ENCODE measurements at regions not wholly inside any gene's neighbourhood (a gene's known extent, or its start where the extent isn't known, plus 50 kb on each side); places are given as distances from the start of the nearest gene placed in this dataset.

DNA sequence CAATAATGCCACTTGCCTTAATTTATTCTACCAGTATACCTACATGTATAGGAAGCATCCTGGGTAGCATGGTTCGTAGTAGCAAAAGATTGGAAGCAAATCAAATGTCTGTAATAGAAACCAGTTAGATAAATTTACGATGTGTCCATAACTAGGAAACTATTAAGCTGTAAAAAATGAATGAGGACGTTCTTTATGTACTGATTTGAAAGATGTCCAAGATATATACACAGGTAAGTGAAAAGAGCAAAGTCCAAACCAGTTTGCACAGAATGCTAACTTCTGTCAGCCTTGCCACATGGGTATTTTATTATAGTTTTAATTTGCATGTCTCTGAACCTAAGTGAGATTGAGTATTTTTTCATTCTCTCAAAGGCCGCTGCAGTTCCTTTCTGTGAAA, 251.8 kb upstream of the IRF2BP2 start (continued):
- TF ChIP-seq, protein P1, sequence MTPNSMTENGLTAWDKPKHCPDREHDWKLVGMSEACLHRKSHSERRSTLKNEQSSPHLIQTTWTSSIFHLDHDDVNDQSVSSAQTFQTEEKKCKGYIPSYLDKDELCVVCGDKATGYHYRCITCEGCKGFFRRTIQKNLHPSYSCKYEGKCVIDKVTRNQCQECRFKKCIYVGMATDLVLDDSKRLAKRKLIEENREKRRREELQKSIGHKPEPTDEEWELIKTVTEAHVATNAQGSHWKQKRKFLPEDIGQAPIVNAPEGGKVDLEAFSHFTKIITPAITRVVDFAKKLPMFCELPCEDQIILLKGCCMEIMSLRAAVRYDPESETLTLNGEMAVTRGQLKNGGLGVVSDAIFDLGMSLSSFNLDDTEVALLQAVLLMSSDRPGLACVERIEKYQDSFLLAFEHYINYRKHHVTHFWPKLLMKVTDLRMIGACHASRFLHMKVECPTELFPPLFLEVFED (CRISPR knock-in tag; conservative IDR thresholded peaks at IDR 0.05) = no peak
- no peak for TF ChIP-seq MECOM (CRISPR knock-in tag; IDR thresholded peaks at IDR 0.05)
- TF ChIP-seq, protein P2, sequence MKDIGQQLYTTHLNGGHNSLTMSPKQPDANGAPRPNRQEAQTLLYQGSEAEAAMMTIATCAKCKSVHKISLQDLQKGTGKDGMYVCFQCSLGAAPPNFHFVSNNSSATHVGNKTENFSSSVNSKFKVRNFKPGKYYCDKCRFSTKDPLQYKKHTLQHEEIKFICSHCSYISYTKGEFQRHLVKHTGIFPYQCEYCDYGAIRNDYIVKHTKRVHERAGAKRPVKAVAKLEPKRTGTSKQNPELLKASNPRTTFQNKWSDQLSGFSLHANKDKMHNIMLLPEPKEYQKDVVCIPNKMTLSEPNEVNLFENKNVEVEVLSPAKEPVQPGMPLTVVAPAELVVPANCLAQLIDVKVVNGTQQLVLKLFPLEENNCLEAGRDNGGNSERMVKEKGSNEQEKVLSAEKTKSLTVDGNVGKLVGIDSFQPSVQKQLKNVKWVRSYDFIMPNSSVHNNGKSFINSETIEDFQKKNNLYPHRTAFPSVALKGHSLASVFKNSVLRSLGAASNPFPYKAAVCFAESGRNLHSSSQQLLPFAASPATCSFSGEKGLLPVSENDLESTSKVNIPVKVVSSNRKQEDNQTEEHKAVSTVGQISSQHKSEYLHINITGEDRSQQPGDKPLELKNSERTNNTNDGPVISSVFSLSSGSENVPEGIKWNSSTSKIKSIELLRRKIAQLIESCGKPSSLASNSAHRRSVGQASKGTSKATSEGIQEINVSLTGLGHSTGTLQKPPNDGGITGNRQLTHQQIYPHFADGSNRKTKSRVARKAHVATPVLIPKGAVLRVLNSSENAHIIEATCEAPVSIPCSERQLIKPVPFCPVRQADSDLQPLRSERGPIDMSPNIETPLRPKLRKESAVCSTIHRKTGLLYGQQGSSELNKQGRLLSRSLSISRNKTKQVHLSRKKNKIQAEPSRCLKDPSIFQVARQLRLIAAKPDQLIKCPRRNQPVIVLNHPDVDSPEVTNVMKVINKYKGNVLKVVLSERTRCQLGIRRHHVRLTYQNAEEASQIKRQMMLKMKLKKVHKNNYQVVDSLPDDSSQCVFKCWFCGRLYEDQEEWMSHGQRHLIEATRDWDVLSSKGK (CRISPR knock-in tag; IDR thresholded peaks at IDR 0.05) = no peak
- no peak for TF ChIP-seq ZNF24 (IDR thresholded peaks at IDR 0.05)
- no peak for TF ChIP-seq MXI1 (IDR thresholded peaks at IDR 0.05; ENCODE audit: low read depth, low read length)
- TF ChIP-seq HEY1 (CRISPR knock-in tag; IDR thresholded peaks at IDR 0.05; ENCODE audit: borderline replicate concordance) = no peak
- no peak for TF ChIP-seq HNRNPK (IDR thresholded peaks at IDR 0.05; ENCODE audit: low read depth, low read length, poor library complexity, severe bottlenecking)

All from K562 (cell line).